ENCODE measurements at regions not wholly inside any gene's neighbourhood (a gene's known extent, or its start where the extent isn't known, plus 50 kb on each side); places are given as distances from the start of the nearest gene placed in this dataset.
"Not testable (repeated sequence)": the region's sequence is repeated elsewhere in the genome, so short reads cannot be mapped to it uniquely, and the experiment has no call there.

DNA sequence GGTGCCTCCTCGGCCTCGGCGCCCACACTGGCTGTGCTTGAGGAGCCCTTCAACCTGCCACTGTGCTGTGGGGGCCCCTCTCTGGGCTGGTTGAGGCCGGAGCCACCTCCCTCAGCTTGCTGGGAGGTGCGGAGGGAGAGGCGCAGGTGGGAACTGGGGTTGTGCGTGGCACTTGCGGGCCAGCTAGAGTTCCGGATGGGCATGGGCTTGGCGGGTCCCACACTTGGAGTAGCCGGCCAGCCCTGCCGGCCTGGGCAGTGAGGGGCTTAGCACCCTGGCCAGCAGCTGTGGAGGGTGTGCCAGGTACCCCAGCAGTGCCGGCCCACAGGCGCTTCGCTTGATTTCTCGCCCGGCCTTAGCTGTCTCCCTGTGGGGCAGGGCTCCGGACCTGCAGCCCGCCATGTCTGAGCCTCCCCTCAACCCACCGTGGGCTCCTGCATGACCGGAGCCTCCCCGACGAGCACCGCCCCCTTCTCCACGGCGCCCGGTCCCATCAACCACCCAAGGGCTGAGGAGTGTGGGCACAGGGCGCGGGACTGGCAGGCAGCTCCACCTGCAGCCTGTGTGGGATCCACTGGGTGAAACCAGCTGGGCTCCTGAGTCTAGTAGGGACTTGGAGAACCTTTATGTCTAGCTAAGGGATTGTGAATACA lies 723.8 kb downstream of the DIAPH3 start:
- Histone ChIP-seq H3K27me3 (ENCODE audit: insufficient read depth, poor library complexity, severe bottlenecking) (peaks cover 1% of the 10 kb centered on the region), H3K4me3 (replicated peaks; ENCODE audit: insufficient read depth, low read length) (no peak overlapping the region), H3K27ac (replicated peaks) (no peak overlapping the region)
- DNase-seq (ENCODE audit: low read depth in 1 of 2, low spot score in 1 of 2), result no peak
- TF ChIP-seq POLR2AphosphoS5 (IDR thresholded peaks at IDR 0.05; ENCODE audit: low read depth) (no peak), GABPA (IDR thresholded peaks at IDR 0.05; ENCODE audit: low read depth) (no peak), SPI1 (IDR thresholded peaks at IDR 0.05; ENCODE audit: borderline replicate concordance, low read depth) (no peak)

GRCh38 chr13:59441068-59441467 lies 722.7 kb downstream of the DIAPH3 start:
- not testable (repeated sequence) for H3K27me3 ChIP-seq (ENCODE audit: insufficient read depth, poor library complexity, severe bottlenecking); DNase-seq (ENCODE audit: low read depth in 1 of 2, low spot score in 1 of 2); H3K27ac ChIP-seq (replicated peaks); H3K4me3 ChIP-seq (replicated peaks; ENCODE audit: insufficient read depth, low read length)

GRCh38 chr13:59441596-59442280 lies 722.0 kb downstream of the DIAPH3 start:
- Histone ChIP-seq H3K4me3 (replicated peaks; ENCODE audit: insufficient read depth, low read length) (no peak overlapping the region), H3K27ac (replicated peaks) (no peak overlapping the region), H3K27me3 (ENCODE audit: insufficient read depth, poor library complexity, severe bottlenecking) (peaks cover 3% of the 10 kb centered on the region)
- no peak for TF ChIP-seq CTCF (IDR thresholded peaks at IDR 0.05; ENCODE audit: insufficient read depth, low read length)
- TF ChIP-seq REST (IDR thresholded peaks at IDR 0.05; ENCODE audit: insufficient replicate concordance, low read depth), result no peak
- TF ChIP-seq POLR2AphosphoS5 (IDR thresholded peaks at IDR 0.05; ENCODE audit: low read depth), result no peak
- no peak for TF ChIP-seq SPI1 (IDR thresholded peaks at IDR 0.05; ENCODE audit: borderline replicate concordance, low read depth)
- TF ChIP-seq GABPA (IDR thresholded peaks at IDR 0.05; ENCODE audit: low read depth), result no peak
- no peak for DNase-seq (ENCODE audit: low read depth in 1 of 2, low spot score in 1 of 2)

- H3K4me3 ChIP-seq (replicated peaks; ENCODE audit: insufficient read depth, low read length), result no peak overlapping the region
- no peak for DNase-seq (ENCODE audit: low read depth in 1 of 2, low spot score in 1 of 2)
- no peak overlapping the region for H3K27ac ChIP-seq (replicated peaks)
- TF ChIP-seq POLR2AphosphoS5 (IDR thresholded peaks at IDR 0.05; ENCODE audit: low read depth), result no peak
- no peak for TF ChIP-seq SPI1 (IDR thresholded peaks at IDR 0.05; ENCODE audit: borderline replicate concordance, low read depth)
- TF ChIP-seq CTCF (IDR thresholded peaks at IDR 0.05; ENCODE audit: insufficient read depth, low read length), result no peak
- TF ChIP-seq REST (IDR thresholded peaks at IDR 0.05; ENCODE audit: insufficient replicate concordance, low read depth), result no peak
- no peak for TF ChIP-seq GABPA (IDR thresholded peaks at IDR 0.05; ENCODE audit: low read depth)
- peaks cover 8% of the 10 kb centered on the region for H3K27me3 ChIP-seq (ENCODE audit: insufficient read depth, poor library complexity, severe bottlenecking)
Measured at GRCh38 chr13:59442461-59442860, 721.3 kb downstream of the DIAPH3 start.

Data from HL-60 (cell line).